ENCODE measurements at regions not wholly inside any gene's neighbourhood (a gene's known extent, or its start where the extent isn't known, plus 50 kb on each side); places are given as distances from the start of the nearest gene placed in this dataset.

DNA sequence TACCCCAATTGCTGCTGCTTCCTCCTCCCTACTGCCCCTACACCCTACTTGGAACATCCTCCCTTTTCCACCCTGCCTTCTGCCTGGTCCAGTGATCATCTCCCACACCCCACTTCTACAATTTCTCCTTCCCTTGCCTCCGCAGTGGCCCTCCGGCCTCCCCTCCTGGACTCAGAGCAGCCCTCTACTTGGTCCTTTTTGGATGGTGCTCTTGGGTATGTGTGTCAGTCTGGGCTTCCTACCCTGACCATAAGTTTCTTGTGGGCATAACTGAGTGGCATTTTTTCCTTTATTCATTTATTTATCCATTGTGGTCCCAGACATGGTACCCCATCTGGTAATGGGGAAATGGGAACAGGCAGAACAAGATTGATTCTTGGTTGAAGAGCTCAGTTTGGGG, 111.4 kb upstream of the NAV2 start:
- TF ChIP-seq, protein P1, sequence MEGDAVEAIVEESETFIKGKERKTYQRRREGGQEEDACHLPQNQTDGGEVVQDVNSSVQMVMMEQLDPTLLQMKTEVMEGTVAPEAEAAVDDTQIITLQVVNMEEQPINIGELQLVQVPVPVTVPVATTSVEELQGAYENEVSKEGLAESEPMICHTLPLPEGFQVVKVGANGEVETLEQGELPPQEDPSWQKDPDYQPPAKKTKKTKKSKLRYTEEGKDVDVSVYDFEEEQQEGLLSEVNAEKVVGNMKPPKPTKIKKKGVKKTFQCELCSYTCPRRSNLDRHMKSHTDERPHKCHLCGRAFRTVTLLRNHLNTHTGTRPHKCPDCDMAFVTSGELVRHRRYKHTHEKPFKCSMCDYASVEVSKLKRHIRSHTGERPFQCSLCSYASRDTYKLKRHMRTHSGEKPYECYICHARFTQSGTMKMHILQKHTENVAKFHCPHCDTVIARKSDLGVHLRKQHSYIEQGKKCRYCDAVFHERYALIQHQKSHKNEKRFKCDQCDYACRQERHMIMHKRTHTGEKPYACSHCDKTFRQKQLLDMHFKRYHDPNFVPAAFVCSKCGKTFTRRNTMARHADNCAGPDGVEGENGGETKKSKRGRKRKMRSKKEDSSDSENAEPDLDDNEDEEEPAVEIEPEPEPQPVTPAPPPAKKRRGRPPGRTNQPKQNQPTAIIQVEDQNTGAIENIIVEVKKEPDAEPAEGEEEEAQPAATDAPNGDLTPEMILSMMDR (IDR thresholded peaks at IDR 0.05; ENCODE audit: control extremely low read depth, extremely low read depth), result no peak
- no peak overlapping the region for H3K27ac ChIP-seq (ENCODE audit: low read depth in 1 of 2, low read length in 1 of 2)

GRCh38 chr11:19599681-19600080, 113.0 kb upstream of the NAV2 start:
- Histone ChIP-seq H3K27ac (ENCODE audit: low read depth in 1 of 2, low read length in 1 of 2) (no peak overlapping the region), H3K4me3 (no peak overlapping the region), H3K4me1 (ENCODE audit: control insufficient read depth in 5 of 5, insufficient read depth in 5 of 5, low read length in 5 of 5) (peaks cover 0 to 7% (median 4%) of the 10 kb centered on the region in 5 donors), H3K9ac (ENCODE audit: insufficient read depth in 1 of 2, low read length in 2 of 2) (no peak overlapping the region), H3K36me3 (ENCODE audit: control insufficient read depth in 4 of 4, insufficient read depth in 4 of 4, low read length in 4 of 4) (no peaks in the 10 kb centered on the region), H3K27me3 (ENCODE audit: control insufficient read depth in 3 of 3, insufficient read depth in 3 of 3, low read length in 2 of 3) (no peaks in the 10 kb centered on the region), H3K9me3 (ENCODE audit: control insufficient read depth in 4 of 4, insufficient read depth in 3 of 4, low read length in 3 of 4) (no peaks in the 10 kb centered on the region)
- no peak for DNase-seq
- WGBS, 2 donors, result 62 to 68% methylated on average over 4 of the region's 4 CpGs
- ATAC-seq (ENCODE audit: insufficient read depth, low FRiP score), result no peak
- TF ChIP-seq, protein P1 (IDR thresholded peaks at IDR 0.05; ENCODE audit: control extremely low read depth, extremely low read depth), result no peak

More for the DNA sequence above, 111.4 kb upstream of the NAV2 start:
- Histone ChIP-seq H3K27me3 (ENCODE audit: control insufficient read depth in 3 of 3, insufficient read depth in 3 of 3, low read length in 2 of 3) (no peaks in the 10 kb centered on the region), H3K9ac (ENCODE audit: insufficient read depth in 1 of 2, low read length in 2 of 2) (no peak overlapping the region), H3K4me3 (no peak overlapping the region), H3K9me3 (ENCODE audit: control insufficient read depth in 4 of 4, insufficient read depth in 3 of 4, low read length in 3 of 4) (no peaks in the 10 kb centered on the region), H3K4me1 (ENCODE audit: control insufficient read depth in 5 of 5, insufficient read depth in 5 of 5, low read length in 5 of 5) (peaks cover 0 to 5% (median 3%) of the 10 kb centered on the region in 5 donors), H3K36me3 (ENCODE audit: control insufficient read depth in 4 of 4, insufficient read depth in 4 of 4, low read length in 4 of 4) (no peaks in the 10 kb centered on the region)
- ATAC-seq (ENCODE audit: insufficient read depth, low FRiP score) (no peak), DNase-seq (no peak)
- WGBS, 2 donors, result 92 to 96% methylated on average over 2 of the region's 2 CpGs

- Histone ChIP-seq H3K4me1 (ENCODE audit: control insufficient read depth in 5 of 5, insufficient read depth in 5 of 5, low read length in 5 of 5) (peaks cover 0 to 7% (median 4%) of the 10 kb centered on the region in 5 donors), H3K9me3 (ENCODE audit: control insufficient read depth in 4 of 4, insufficient read depth in 3 of 4, low read length in 3 of 4) (no peaks in the 10 kb centered on the region), H3K4me3 (no peak overlapping the region), H3K9ac (ENCODE audit: insufficient read depth in 1 of 2, low read length in 2 of 2) (no peak overlapping the region), H3K36me3 (ENCODE audit: control insufficient read depth in 4 of 4, insufficient read depth in 4 of 4, low read length in 4 of 4) (no peaks in the 10 kb centered on the region), H3K27me3 (ENCODE audit: control insufficient read depth in 3 of 3, insufficient read depth in 3 of 3, low read length in 2 of 3) (no peaks in the 10 kb centered on the region), H3K27ac (ENCODE audit: low read depth in 1 of 2, low read length in 1 of 2) (no peak overlapping the region)
- ATAC-seq (ENCODE audit: insufficient read depth, low FRiP score) (no peak), DNase-seq (no peak)
- WGBS, 2 donors, result 86 to 87% methylated on average over 4 of the region's 4 CpGs
- TF ChIP-seq, protein P1 (IDR thresholded peaks at IDR 0.05; ENCODE audit: control extremely low read depth, extremely low read depth), result no peak
Observed at GRCh38 chr11:19598876-19599486, 113.7 kb upstream of the NAV2 start.

GRCh38 chr11:19598456-19598855, 114.2 kb upstream of the NAV2 start:
- Histone ChIP-seq H3K36me3 (ENCODE audit: control insufficient read depth in 4 of 4, insufficient read depth in 4 of 4, low read length in 4 of 4) (no peaks in the 10 kb centered on the region), H3K4me1 (ENCODE audit: control insufficient read depth in 5 of 5, insufficient read depth in 5 of 5, low read length in 5 of 5) (peaks cover 0 to 7% (median 4%) of the 10 kb centered on the region in 5 donors), H3K27me3 (ENCODE audit: control insufficient read depth in 3 of 3, insufficient read depth in 3 of 3, low read length in 2 of 3) (no peaks in the 10 kb centered on the region), H3K9me3 (ENCODE audit: control insufficient read depth in 4 of 4, insufficient read depth in 3 of 4, low read length in 3 of 4) (no peaks in the 10 kb centered on the region), H3K4me3 (no peak overlapping the region), H3K9ac (ENCODE audit: insufficient read depth in 1 of 2, low read length in 2 of 2) (no peak overlapping the region), H3K27ac (ENCODE audit: low read depth in 1 of 2, low read length in 1 of 2) (no peak overlapping the region)
- WGBS, 2 donors, result 59 to 65% methylated on average over 3 of the region's 3 CpGs
- TF ChIP-seq, protein P1 (IDR thresholded peaks at IDR 0.05; ENCODE audit: control extremely low read depth, extremely low read depth), result no peak
- DNase-seq (no peak), ATAC-seq (ENCODE audit: insufficient read depth, low FRiP score) (no peak)

Data from lung (tissue), 11 donors.